Testis (tissue), 2 donors: ENCODE measurements at regions not wholly inside any gene's neighbourhood (a gene's known extent, or its start where the extent isn't known, plus 50 kb on each side); places are given as distances from the start of the nearest gene placed in this dataset.

Source experiments
- DNase-seq: peaks from one replicate; pipeline ENCODE4 v3.0.0-alpha.2; 2019
- H3K27ac ChIP-seq, 2 donors: fragments of 200-600 bp; sonication (generic); one replicate each; pipeline ENCODE4 v1.5.1; 2019
- H3K27me3 ChIP-seq: fragments of 200-600 bp; sonication (generic); one replicate; pipeline ENCODE4 v1.5.1; 2019
- H3K36me3 ChIP-seq: fragments of 200-600 bp; sonication (generic); one replicate; pipeline ENCODE4 v1.5.1; 2017; ENCODE audit warnings: low read depth; ENCODE audit errors: missing control alignments
- H3K4me1 ChIP-seq: fragments of 200-600 bp; sonication (generic); one replicate; pipeline ENCODE4 v1.5.1; 2019
- H3K4me3 ChIP-seq, 2 donors: fragments of 200-600 bp; sonication (generic); one replicate each; pipeline ENCODE4 v1.5.1; 2017 to 2019
- H3K9me3 ChIP-seq: fragments of 200-600 bp; sonication (generic); one replicate; pipeline ENCODE4 v1.5.1; 2017
- POLR2A ChIP-seq: fragments of 450-650 bp; IDR thresholded peaks from one replicate; pipeline ENCODE4 v1.6.1; 2017; ENCODE audit warnings: antibody characterized with exemption, mild to moderate bottlenecking, moderate library complexity
- WGBS, 2 donors: methylation state at CpG; one replicate each; pipeline ENCODE4 v1.1.5; 2018; 5-methylcytosine and 5-hydroxymethylcytosine counted together
- intact Hi-C: fragments of 100-400 bp; cut with DNase I; formaldehyde crosslinking; loops from one replicate; pipeline ENCODE4 v1.15.1; 2023; ENCODE audit warnings: low total_unique reads
- TF ChIP-seq, protein P1 (sequence below), 3 experiments: fragments of 450-650 bp in 2 of 3; fragments of 200-600 bp in 1 of 3; sonication (generic) in 1 of 3; IDR thresholded peaks; one replicate each; pipeline ENCODE4 v1.5.1; 2016 to 2019; ENCODE audit warnings: antibody characterized with exemption in 3 of 3, mild to moderate bottlenecking in 2 of 3, moderate library complexity in 1 of 3

GRCh38 chr3:99500485-99500884 is 137.9 kb upstream of the COL8A1 start:
- Histone ChIP-seq H3K36me3 (no peaks in the 10 kb centered on the region), H3K4me3 (no peak overlapping the region), H3K27ac (peak overlapping the region in 1 of 2 donors; percentile 10), H3K4me1 (peaks cover 18% of the 10 kb centered on the region), H3K9me3 (no peaks in the 10 kb centered on the region), H3K27me3 (no peaks in the 10 kb centered on the region)
- TF ChIP-seq, protein P1, sequence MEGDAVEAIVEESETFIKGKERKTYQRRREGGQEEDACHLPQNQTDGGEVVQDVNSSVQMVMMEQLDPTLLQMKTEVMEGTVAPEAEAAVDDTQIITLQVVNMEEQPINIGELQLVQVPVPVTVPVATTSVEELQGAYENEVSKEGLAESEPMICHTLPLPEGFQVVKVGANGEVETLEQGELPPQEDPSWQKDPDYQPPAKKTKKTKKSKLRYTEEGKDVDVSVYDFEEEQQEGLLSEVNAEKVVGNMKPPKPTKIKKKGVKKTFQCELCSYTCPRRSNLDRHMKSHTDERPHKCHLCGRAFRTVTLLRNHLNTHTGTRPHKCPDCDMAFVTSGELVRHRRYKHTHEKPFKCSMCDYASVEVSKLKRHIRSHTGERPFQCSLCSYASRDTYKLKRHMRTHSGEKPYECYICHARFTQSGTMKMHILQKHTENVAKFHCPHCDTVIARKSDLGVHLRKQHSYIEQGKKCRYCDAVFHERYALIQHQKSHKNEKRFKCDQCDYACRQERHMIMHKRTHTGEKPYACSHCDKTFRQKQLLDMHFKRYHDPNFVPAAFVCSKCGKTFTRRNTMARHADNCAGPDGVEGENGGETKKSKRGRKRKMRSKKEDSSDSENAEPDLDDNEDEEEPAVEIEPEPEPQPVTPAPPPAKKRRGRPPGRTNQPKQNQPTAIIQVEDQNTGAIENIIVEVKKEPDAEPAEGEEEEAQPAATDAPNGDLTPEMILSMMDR (IDR thresholded peaks at IDR 0.05): no peak
- no peak for TF ChIP-seq POLR2A
- WGBS, 2 donors: 31 to 51% methylated on average over 5 of the region's 5 CpGs
- intact Hi-C loops: no loop called here
- DNase-seq: peak; percentile 26

GRCh38 chr3:99499235-99500158 is 138.9 kb upstream of the COL8A1 start:
- Histone ChIP-seq H3K27me3 (no peaks in the 10 kb centered on the region), H3K36me3 (no peaks in the 10 kb centered on the region), H3K9me3 (no peaks in the 10 kb centered on the region), H3K4me3 (no peak overlapping the region), H3K27ac (peak overlapping the region in 1 of 2 donors; percentile 52), H3K4me1 (peaks cover 18% of the 10 kb centered on the region)
- DNase-seq: peak; percentile 60
- intact Hi-C loops: no loop called here
- TF ChIP-seq POLR2A: no peak
- TF ChIP-seq, protein P1 (IDR thresholded peaks at IDR 0.05): peak; percentile 31 to 73 (median 64)
- 46 to 47% methylated on average over 4 of the region's 4 CpGs for WGBS, 2 donors

DNA sequence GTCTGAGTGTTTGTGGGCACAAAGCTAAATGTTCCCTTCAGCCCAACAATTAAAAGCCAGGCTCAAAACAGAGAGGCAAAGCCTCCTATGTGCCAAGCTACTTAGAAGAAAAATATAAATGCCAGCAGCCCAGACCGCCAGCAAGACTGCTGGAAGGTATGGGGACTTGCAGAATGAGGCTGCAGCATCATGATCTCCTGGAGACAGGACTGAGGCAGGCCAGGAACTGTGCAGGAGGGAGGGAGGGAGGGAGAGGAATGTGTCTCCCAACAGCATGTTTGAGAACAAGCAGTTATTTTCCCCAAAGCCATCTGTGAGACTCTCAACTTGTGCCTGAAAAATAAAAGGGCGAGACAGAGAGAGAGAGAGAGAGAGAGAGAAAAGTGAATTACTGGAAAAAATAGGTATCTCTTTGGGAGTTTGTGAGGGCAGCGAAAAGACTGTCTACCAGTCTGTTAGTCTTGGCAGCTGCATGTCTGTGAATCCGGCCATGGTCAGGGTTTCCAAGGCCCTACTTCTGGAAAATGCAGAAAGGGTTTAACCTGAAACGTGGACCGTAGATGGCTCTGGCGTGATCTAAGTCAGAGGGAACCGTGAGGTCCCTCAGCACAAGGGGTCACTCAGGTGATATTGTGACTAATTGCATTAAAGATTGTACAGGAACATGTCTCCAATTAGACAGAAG is 139.7 kb upstream of the COL8A1 start:
- Histone ChIP-seq H3K27ac (peak overlapping the region in 1 of 2 donors; percentile 52), H3K36me3 (no peaks in the 10 kb centered on the region), H3K4me1 (peaks cover 18% of the 10 kb centered on the region), H3K4me3 (no peak overlapping the region), H3K27me3 (no peaks in the 10 kb centered on the region), H3K9me3 (no peaks in the 10 kb centered on the region)
- 55 to 62% methylated on average over 8 of the region's 8 CpGs for WGBS, 2 donors
- intact Hi-C loops: no loop called here
- TF ChIP-seq POLR2A: no peak
- TF ChIP-seq, protein P1 (IDR thresholded peaks at IDR 0.05): no peak
- DNase-seq: no peak

- no peaks in the 10 kb centered on the region for H3K9me3 ChIP-seq
- H3K36me3 ChIP-seq: no peaks in the 10 kb centered on the region
- H3K4me3 ChIP-seq: no peak overlapping the region
- DNase-seq: no peak
- 65 to 68% methylated on average over 1 of the region's 1 CpG for WGBS, 2 donors
- H3K4me1 ChIP-seq: no peaks in the 10 kb centered on the region
- intact Hi-C loops: no loop called here
- no peak overlapping the region for H3K27ac ChIP-seq
- no peak for TF ChIP-seq POLR2A
- TF ChIP-seq, protein P1 (IDR thresholded peaks at IDR 0.05): no peak
- H3K27me3 ChIP-seq: no peaks in the 10 kb centered on the region
These were observed 150.5 kb upstream of the COL8A1 start for GRCh38 chr3:99487894-99488293.
